ENCODE measurements at regions not wholly inside any gene's neighbourhood (a gene's known extent, or its start where the extent isn't known, plus 50 kb on each side); places are given as distances from the start of the nearest gene placed in this dataset.

DNA sequence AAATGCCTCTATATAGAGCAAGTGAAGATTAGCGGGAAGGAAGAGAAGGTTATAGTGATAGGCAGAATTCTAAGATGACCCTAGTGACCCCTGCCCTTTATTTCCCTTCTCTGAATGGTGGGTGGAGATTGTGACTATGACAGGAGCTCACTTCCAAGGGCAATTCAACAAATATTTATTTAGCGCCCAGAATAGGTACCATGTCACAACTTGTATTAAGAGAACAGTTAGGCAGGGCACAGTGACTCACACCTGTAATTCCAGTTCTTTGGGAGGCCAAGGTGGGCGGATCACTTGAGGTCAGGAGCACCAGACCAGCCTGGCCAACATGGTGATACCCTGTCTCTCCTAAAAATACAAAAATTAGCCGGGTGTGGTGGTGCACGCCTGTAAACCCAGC is 236.0 kb upstream of the POGK start:
- TF ChIP-seq EZH2phosphoT487 (IDR thresholded peaks at IDR 0.05; ENCODE audit: insufficient read depth, low read depth) (no peak), EZH2 (IDR thresholded peaks at IDR 0.05; ENCODE audit: insufficient read depth, poor library complexity, severe bottlenecking) (no peak)

Data from GM23248 (cell line).